ENCODE measurements at regions not wholly inside any gene's neighbourhood (a gene's known extent, or its start where the extent isn't known, plus 50 kb on each side); places are given as distances from the start of the nearest gene placed in this dataset.

- no peaks in the 10 kb centered on the region for H3K36me3 ChIP-seq
- H3K9me3 ChIP-seq: no peaks in the 10 kb centered on the region
- peak overlapping the region in 10 of 12 donors; percentile 9 to 76 (median 58) for H3K27ac ChIP-seq
- peaks cover 4 to 43% (median 24%) of the 10 kb centered on the region in 12 donors for H3K4me1 ChIP-seq
- WGBS, 4 donors: 14 to 22% (median 18%) methylated on average over 3 of the region's 3 CpGs
- H3K4me3 ChIP-seq: no peak overlapping the region
- ATAC-seq (peak in 1 of 4 donors; percentile 20), DNase-seq (no peak)
- intact Hi-C loops (cut with DNase I): no loop called here
- H3K27me3 ChIP-seq: no peaks in the 10 kb centered on the region
- TF ChIP-seq POLR2A (IDR thresholded peaks at IDR 0.05) (no peak), CTCF (IDR thresholded peaks at IDR 0.05) (no peak)
Measured at GRCh38 chr5:142390334-142390733, 65.5 kb upstream of the SPRY4 start.

DNA sequence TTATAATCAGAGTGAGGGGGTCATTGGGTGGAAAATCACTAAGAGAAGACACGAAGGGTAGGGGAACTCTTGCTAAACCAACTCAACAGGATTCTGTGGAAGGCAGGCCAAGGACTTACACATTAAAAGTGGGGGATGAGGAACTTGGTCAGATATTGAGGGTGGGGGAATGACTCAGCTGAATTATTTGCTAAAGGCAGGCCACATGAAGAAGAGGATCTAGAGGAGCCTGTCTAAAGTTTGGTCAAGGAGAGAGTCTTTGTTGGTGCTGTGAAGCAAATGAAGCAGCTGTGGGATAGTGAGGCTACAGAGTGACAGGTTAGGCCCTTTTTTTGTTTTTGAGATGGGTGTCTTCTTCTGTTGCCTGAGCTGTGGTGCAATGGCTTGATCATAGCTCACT, 63.9 kb upstream of the SPRY4 start:
- intact Hi-C loops (cut with DNase I): no loop called here
- TF ChIP-seq CTCF (IDR thresholded peaks at IDR 0.05) (no peak), POLR2A (IDR thresholded peaks at IDR 0.05) (no peak)
- ATAC-seq (no peak), DNase-seq (no peak)
- H3K36me3 ChIP-seq: no peaks in the 10 kb centered on the region
- no peak overlapping the region for H3K4me3 ChIP-seq
- peaks cover 4 to 43% (median 24%) of the 10 kb centered on the region in 12 donors for H3K4me1 ChIP-seq
- no peak overlapping the region for H3K27ac ChIP-seq
- H3K9me3 ChIP-seq: no peaks in the 10 kb centered on the region
- WGBS, 4 donors: 91 to 96% (median 93%) methylated on average over 1 of the region's 1 CpG
- H3K27me3 ChIP-seq: no peaks in the 10 kb centered on the region

- Histone ChIP-seq H3K4me1 (peaks cover 4 to 43% (median 24%) of the 10 kb centered on the region in 12 donors), H3K27me3 (no peaks in the 10 kb centered on the region), H3K27ac (no peak overlapping the region), H3K36me3 (no peaks in the 10 kb centered on the region), H3K9me3 (no peaks in the 10 kb centered on the region), H3K4me3 (no peak overlapping the region)
- DNase-seq (no peak), ATAC-seq (no peak)
- WGBS, 4 donors: 93 to 99% (median 98%) methylated on average over 3 of the region's 3 CpGs
- intact Hi-C loops (cut with DNase I): no loop called here
- TF ChIP-seq POLR2A (IDR thresholded peaks at IDR 0.05) (no peak), CTCF (IDR thresholded peaks at IDR 0.05) (no peak)
Measured at GRCh38 chr5:142387024-142387682, 62.3 kb upstream of the SPRY4 start.

DNA sequence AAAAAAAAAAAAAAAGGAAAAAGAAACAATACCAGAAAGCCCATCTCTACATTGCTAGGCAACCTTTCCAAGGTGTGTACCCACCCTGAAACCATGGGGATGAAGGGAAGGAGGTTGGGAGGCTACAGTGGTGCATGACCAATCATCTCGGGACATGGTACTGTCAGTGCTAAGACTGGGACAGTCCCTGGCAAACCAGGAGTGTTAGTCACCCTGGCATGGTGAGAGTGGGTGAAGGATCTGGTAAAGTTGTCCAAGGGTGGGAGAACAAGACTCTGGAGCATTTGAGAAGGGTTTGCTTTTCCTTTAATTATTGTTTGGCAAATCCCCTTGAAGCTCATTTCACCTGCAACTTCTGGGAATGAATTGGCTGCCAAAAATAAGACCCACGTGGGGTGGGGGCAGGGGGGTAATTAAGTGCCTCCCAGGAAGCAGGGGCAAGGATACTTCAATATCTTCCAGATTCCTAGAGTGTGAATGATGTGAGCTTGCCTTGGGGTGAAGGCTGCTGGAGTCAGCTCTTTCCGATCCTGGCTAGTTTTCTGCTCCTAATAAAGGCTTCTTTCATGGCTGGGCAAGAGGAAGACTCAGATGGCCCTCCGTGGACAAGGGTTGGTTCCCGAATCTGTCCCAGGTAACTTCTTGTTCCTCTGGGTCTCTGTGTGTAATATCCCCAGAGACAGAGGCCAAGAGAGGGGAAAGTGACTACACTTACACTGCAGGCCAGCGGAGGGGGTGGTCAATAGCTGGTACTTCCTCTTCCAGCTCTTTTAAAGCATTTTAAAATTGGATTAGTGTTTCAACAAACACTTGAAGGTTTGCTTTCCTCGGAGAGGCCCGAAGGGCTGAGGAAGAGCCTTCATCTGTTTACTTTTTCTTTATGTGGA, 61.6 kb upstream of the SPRY4 start:
- no peak for ATAC-seq
- Histone ChIP-seq H3K4me3 (no peak overlapping the region), H3K27ac (no peak overlapping the region), H3K9me3 (no peaks in the 10 kb centered on the region), H3K36me3 (no peaks in the 10 kb centered on the region), H3K27me3 (no peaks in the 10 kb centered on the region), H3K4me1 (peaks cover 4 to 43% (median 21%) of the 10 kb centered on the region in 12 donors)
- DNase-seq: no peak
- intact Hi-C loops (cut with DNase I): no loop called here
- 74 to 77% (median 74%) methylated on average over 8 of the region's 8 CpGs for WGBS, 4 donors
- no peak for TF ChIP-seq POLR2A (IDR thresholded peaks at IDR 0.05)
- TF ChIP-seq CTCF (IDR thresholded peaks at IDR 0.05): no peak

Measured in heart left ventricle (tissue), 16 donors.